ENCODE measurements at regions not wholly inside any gene's neighbourhood (a gene's known extent, or its start where the extent isn't known, plus 50 kb on each side); places are given as distances from the start of the nearest gene placed in this dataset.

- no peak overlapping the region for H3K4me3 Mint-ChIP-seq
- H3K27ac Mint-ChIP-seq (ENCODE audit: unreplicated experiment), result no peak overlapping the region
- H3K27me3 Mint-ChIP-seq (ENCODE audit: low read depth), result peaks cover 36% of the 10 kb centered on the region
- H3K4me1 Mint-ChIP-seq, result no peaks in the 10 kb centered on the region
- DNase-seq (ENCODE audit: low read depth, low spot score), result peak; percentile 60
- no peaks in the 10 kb centered on the region for H3K9me3 Mint-ChIP-seq
- TF ChIP-seq CTCF (conservative IDR thresholded peaks at IDR 0.05), result no peak
- no peaks in the 10 kb centered on the region for H3K36me3 Mint-ChIP-seq (ENCODE audit: low read depth)
Measured at GRCh38 chr1:201594575-201595245, 55.8 kb downstream of the NAV1 start.

- H3K27ac Mint-ChIP-seq (ENCODE audit: unreplicated experiment), result no peak overlapping the region
- H3K4me1 Mint-ChIP-seq, result no peaks in the 10 kb centered on the region
- no peaks in the 10 kb centered on the region for H3K9me3 Mint-ChIP-seq
- no peak for TF ChIP-seq CTCF (conservative IDR thresholded peaks at IDR 0.05)
- H3K27me3 Mint-ChIP-seq (ENCODE audit: low read depth), result peaks cover 33% of the 10 kb centered on the region
- no peak for DNase-seq (ENCODE audit: low read depth, low spot score)
- no peaks in the 10 kb centered on the region for H3K36me3 Mint-ChIP-seq (ENCODE audit: low read depth)
- H3K4me3 Mint-ChIP-seq, result no peak overlapping the region
Measured at GRCh38 chr1:201595381-201595780, 56.5 kb downstream of the NAV1 start.

GRCh38 chr1:201596101-201596868 is 57.4 kb downstream of the NAV1 start:
- Mint-ChIP-seq H3K27ac (ENCODE audit: unreplicated experiment) (no peak overlapping the region), H3K9me3 (no peaks in the 10 kb centered on the region), H3K4me3 (no peak overlapping the region), H3K4me1 (no peaks in the 10 kb centered on the region), H3K27me3 (ENCODE audit: low read depth) (peaks cover 27% of the 10 kb centered on the region), H3K36me3 (ENCODE audit: low read depth) (no peaks in the 10 kb centered on the region)
- DNase-seq (ENCODE audit: low read depth, low spot score), result no peak
- no peak for TF ChIP-seq CTCF (conservative IDR thresholded peaks at IDR 0.05)

GRCh38 chr1:201597551-201598230 is 58.8 kb downstream of the NAV1 start:
- Mint-ChIP-seq H3K9me3 (no peaks in the 10 kb centered on the region), H3K4me1 (no peaks in the 10 kb centered on the region), H3K27ac (ENCODE audit: unreplicated experiment) (peak overlapping the region; percentile 78), H3K36me3 (ENCODE audit: low read depth) (no peaks in the 10 kb centered on the region), H3K27me3 (ENCODE audit: low read depth) (peaks cover 20% of the 10 kb centered on the region), H3K4me3 (no peak overlapping the region)
- no peak for DNase-seq (ENCODE audit: low read depth, low spot score)
- no peak for TF ChIP-seq CTCF (conservative IDR thresholded peaks at IDR 0.05)

GRCh38 chr1:201598396-201598795 is 59.5 kb downstream of the NAV1 start:
- H3K36me3 Mint-ChIP-seq (ENCODE audit: low read depth), result no peaks in the 10 kb centered on the region
- no peaks in the 10 kb centered on the region for H3K4me1 Mint-ChIP-seq
- DNase-seq (ENCODE audit: low read depth, low spot score), result no peak
- H3K9me3 Mint-ChIP-seq, result no peaks in the 10 kb centered on the region
- H3K27me3 Mint-ChIP-seq (ENCODE audit: low read depth), result peaks cover 17% of the 10 kb centered on the region
- H3K27ac Mint-ChIP-seq (ENCODE audit: unreplicated experiment), result no peak overlapping the region
- no peak overlapping the region for H3K4me3 Mint-ChIP-seq
- TF ChIP-seq CTCF (conservative IDR thresholded peaks at IDR 0.05), result no peak
